ENCODE measurements at regions not wholly inside any gene's neighbourhood (a gene's known extent, or its start where the extent isn't known, plus 50 kb on each side); places are given as distances from the start of the nearest gene placed in this dataset.

DNA sequence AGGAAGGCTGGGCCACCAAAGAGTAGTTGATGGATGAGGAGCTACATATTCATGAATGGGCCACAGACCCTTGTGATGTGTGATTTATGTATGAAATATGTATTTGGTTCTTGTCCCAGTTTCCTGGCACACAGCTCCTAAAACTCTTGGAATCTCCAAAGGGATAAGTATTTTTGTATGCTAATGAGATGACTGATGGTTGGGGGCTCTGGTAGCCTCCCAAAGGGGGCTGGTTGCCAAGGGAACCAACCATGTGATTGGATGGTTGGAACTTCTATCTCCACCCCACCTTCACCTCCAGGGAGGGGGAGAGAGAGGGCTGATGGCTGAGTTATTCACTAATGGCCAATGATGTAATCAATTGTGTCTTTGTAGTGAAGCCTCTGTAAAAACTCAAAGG is 77.1 kb downstream of the ZNF281 start:
- TF ChIP-seq, protein P1, sequence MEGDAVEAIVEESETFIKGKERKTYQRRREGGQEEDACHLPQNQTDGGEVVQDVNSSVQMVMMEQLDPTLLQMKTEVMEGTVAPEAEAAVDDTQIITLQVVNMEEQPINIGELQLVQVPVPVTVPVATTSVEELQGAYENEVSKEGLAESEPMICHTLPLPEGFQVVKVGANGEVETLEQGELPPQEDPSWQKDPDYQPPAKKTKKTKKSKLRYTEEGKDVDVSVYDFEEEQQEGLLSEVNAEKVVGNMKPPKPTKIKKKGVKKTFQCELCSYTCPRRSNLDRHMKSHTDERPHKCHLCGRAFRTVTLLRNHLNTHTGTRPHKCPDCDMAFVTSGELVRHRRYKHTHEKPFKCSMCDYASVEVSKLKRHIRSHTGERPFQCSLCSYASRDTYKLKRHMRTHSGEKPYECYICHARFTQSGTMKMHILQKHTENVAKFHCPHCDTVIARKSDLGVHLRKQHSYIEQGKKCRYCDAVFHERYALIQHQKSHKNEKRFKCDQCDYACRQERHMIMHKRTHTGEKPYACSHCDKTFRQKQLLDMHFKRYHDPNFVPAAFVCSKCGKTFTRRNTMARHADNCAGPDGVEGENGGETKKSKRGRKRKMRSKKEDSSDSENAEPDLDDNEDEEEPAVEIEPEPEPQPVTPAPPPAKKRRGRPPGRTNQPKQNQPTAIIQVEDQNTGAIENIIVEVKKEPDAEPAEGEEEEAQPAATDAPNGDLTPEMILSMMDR (IDR thresholded peaks at IDR 0.05; ENCODE audit: borderline replicate concordance), result no peak
- H3K4me3 ChIP-seq, result no peak overlapping the region
- DNase-seq, result no peak
- H3K27ac ChIP-seq (replicated peaks), result no peak overlapping the region
- no peaks in the 10 kb centered on the region for H3K9me3 ChIP-seq (replicated peaks)
- H3K27me3 ChIP-seq (ENCODE audit: low read depth), result peaks cover 5% of the 10 kb centered on the region
- intact Hi-C loops (cut with micrococcal nuclease), result no loop called here
- no peaks in the 10 kb centered on the region for H3K36me3 ChIP-seq
- H3K4me1 ChIP-seq, result peaks cover 8% of the 10 kb centered on the region

DNA sequence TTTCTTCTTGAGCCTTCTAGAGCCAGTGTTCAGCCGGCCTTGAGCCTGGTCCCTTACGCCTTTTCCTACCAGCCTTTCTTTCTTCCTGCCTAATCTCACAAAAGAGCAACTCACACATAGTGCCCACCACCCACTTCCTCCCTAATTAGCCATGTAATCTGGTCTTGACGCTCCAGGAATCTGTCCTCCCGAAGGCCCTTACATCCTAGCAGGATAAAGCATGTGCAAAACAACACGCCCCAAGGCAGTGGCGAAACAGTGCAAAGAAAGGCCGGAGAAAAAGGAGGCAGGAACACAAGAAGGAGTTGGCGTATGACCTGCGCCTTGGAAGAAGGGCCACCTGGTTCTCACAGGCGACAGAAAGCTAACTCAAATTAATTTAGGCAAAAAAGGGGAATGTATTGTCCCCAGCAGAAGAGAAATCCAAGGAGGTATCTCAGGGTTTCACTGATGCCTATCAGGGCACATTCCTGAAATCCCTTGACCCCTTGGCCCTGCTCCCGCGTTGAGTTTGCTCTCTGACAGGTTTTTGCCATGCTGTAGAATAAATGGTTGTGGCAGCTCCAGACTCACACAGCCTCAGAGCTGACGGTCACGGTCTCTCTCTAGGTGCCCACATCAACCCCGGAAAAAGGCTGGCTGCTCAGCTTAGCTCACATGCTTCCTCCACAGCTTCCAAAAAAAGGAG is 79.0 kb downstream of the ZNF281 start:
- Histone ChIP-seq H3K36me3 (no peaks in the 10 kb centered on the region), H3K9me3 (replicated peaks) (no peaks in the 10 kb centered on the region), H3K4me1 (no peaks in the 10 kb centered on the region), H3K27me3 (ENCODE audit: low read depth) (peaks cover 5% of the 10 kb centered on the region), H3K4me3 (no peak overlapping the region), H3K27ac (replicated peaks) (no peak overlapping the region)
- DNase-seq, result no peak
- TF ChIP-seq, protein P1 (IDR thresholded peaks at IDR 0.05; ENCODE audit: borderline replicate concordance), result no peak
- intact Hi-C loops (cut with micrococcal nuclease), result no loop called here

DNA sequence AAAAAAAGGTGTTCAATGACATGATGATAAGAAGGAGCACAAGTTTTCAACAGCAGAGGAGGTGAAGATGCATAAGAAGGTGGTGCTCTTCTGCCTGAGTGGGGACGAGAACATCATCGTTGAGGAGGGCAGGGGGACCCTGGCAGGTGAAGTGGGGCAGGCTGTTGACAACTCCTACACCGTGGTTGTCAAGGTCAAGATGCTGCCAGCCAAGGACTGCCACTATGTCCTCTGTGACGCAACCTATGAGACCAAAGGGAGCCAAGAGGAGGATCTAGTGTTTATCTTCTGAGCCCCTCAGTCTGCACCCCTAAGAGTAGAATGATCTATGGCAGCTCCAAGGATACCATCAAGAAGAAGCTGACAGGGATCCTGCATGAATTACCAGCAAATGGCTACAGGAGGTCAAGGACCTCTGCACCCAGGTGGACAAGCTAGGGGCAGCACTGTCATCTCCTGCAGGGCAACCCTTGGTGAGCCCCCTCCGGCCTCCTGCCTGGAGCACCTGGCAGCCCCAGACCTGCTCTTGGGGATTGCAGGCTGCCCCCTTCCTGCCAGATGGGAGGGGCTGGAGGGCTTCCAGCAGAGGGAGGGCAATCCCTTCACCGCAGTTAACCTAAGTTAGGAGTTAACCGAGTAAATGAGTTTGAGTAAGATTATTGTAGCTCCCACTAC is 80.5 kb downstream of the ZNF281 start:
- H3K27ac ChIP-seq (replicated peaks), result no peak overlapping the region
- intact Hi-C loops (cut with micrococcal nuclease), result no loop called here
- no peak overlapping the region for H3K4me3 ChIP-seq
- TF ChIP-seq, protein P1 (IDR thresholded peaks at IDR 0.05; ENCODE audit: borderline replicate concordance), result no peak
- no peaks in the 10 kb centered on the region for H3K36me3 ChIP-seq
- H3K4me1 ChIP-seq, result no peaks in the 10 kb centered on the region
- DNase-seq, result no peak
- peaks cover under 1% of the 10 kb centered on the region for H3K9me3 ChIP-seq (replicated peaks)
- peaks cover 9% of the 10 kb centered on the region for H3K27me3 ChIP-seq (ENCODE audit: low read depth)

DNA sequence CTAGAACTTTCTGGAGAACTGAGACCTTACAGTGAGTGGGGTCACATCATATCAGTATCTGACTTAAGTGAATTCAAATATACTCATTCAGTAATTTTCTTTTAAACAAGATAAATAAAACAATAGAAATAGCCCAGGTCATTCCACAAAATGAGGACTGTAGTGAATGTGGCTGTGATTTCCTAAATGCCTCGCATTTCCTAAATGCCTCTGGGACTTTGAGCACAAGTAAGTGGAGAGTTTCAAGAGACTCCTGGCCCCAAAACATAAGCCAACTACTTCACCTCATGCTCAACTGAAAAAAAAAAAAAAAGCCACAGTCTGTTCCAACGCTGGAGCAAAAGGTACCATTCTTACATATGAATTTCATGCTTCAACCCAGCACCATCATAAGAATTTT is 81.5 kb downstream of the ZNF281 start:
- Histone ChIP-seq H3K4me1 (no peaks in the 10 kb centered on the region), H3K36me3 (no peaks in the 10 kb centered on the region), H3K27ac (replicated peaks) (no peak overlapping the region), H3K9me3 (replicated peaks) (peaks cover 5% of the 10 kb centered on the region), H3K27me3 (ENCODE audit: low read depth) (peaks cover 9% of the 10 kb centered on the region), H3K4me3 (no peak overlapping the region)
- DNase-seq, result no peak
- TF ChIP-seq, protein P1 (IDR thresholded peaks at IDR 0.05; ENCODE audit: borderline replicate concordance), result no peak
- intact Hi-C loops (cut with micrococcal nuclease), result no loop called here

DNA sequence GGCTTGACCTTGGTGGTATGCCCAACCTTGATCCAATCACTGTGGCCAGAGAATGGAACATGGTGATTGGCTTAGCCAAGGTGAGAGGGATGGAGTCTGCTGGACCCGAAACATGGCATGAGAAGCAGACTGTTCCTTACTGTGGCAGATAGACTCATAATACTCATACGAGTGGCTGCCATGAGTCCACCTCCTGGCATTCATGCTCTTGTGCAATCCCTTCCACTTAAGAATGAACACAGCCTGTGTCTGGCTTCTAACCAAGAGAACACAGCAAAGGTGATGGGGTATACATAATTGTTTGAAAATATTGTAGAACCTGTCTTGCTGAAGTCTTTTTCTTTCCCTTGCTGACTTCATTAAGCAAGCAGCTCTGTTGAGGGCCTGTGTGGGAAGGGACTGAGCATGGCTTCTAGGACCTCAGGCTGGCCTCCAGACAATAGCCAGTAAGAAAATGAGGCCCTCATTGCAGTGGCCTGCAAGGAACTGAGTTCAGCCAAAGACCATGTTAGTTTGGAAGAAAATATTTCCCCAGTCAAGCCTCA is 85.9 kb downstream of the ZNF281 start:
- H3K27me3 ChIP-seq (ENCODE audit: low read depth), result peaks cover 4% of the 10 kb centered on the region
- intact Hi-C loops (cut with micrococcal nuclease), result no loop called here
- no peaks in the 10 kb centered on the region for H3K36me3 ChIP-seq
- no peaks in the 10 kb centered on the region for H3K4me1 ChIP-seq
- no peak overlapping the region for H3K27ac ChIP-seq (replicated peaks)
- no peak for DNase-seq
- no peak overlapping the region for H3K4me3 ChIP-seq
- H3K9me3 ChIP-seq (replicated peaks), result peaks cover 5% of the 10 kb centered on the region
- TF ChIP-seq, protein P1 (IDR thresholded peaks at IDR 0.05; ENCODE audit: borderline replicate concordance), result no peak
